Kidney (tissue), 13 donors: ENCODE measurements at regions not wholly inside any gene's neighbourhood (a gene's known extent, or its start where the extent isn't known, plus 50 kb on each side); places are given as distances from the start of the nearest gene placed in this dataset.

Experiments
- DNase-seq, 5 donors: peaks; one replicate each; pipeline ENCODE4 v3.0.0-alpha.2; 2013 to 2020
- FAIRE-seq: peaks from 2 replicates; lab custom pipeline; 2012; peaks lifted over from hg19 to GRCh38; lab: Jason Lieb, UNC
- H3K27ac ChIP-seq, 2 donors: one replicate each; pipeline ENCODE4 v1.7.0; 2013; ENCODE audit warnings: low read depth in 2 of 2, low read length in 2 of 2, inconsistent platforms in 1 of 2
- H3K27me3 ChIP-seq: one replicate; pipeline ENCODE4 v1.7.1; 2013; ENCODE audit warnings: low read length, inconsistent platforms; ENCODE audit not compliant: control insufficient read depth, insufficient read depth
- H3K36me3 ChIP-seq, 3 donors: one replicate each; pipeline versions ENCODE4 v1.7.0 to v1.7.1; 2013; ENCODE audit warnings: low read length in 3 of 3, control low read depth in 1 of 3, inconsistent platforms in 1 of 3; ENCODE audit not compliant: insufficient read depth in 3 of 3, control insufficient read depth in 2 of 3
- H3K4me1 ChIP-seq, 3 donors: one replicate each; pipeline versions ENCODE4 v1.7.0 to v1.7.1; 2013; ENCODE audit warnings: low read length in 3 of 3, inconsistent platforms in 1 of 3, low read depth in 1 of 3; ENCODE audit not compliant: control insufficient read depth in 2 of 3, insufficient read depth in 2 of 3
- H3K4me3 ChIP-seq, 3 donors: one replicate each; pipeline versions ENCODE4 v1.7.0 to v1.8.1; 2013; ENCODE audit warnings: low read length in 3 of 3, control low read depth in 1 of 3, inconsistent platforms in 1 of 3
- H3K9ac ChIP-seq, 3 donors: one replicate each; pipeline versions ENCODE4 v1.7.0 to v1.7.1; 2013; ENCODE audit warnings: low read length in 3 of 3, control low read depth in 1 of 3, inconsistent platforms in 1 of 3
- H3K9me3 ChIP-seq, 3 donors: one replicate each; pipeline versions ENCODE4 v1.7.0 to v1.7.1; 2013; ENCODE audit warnings: low read length in 3 of 3, control low read depth in 1 of 3, inconsistent platforms in 1 of 3; ENCODE audit not compliant: control insufficient read depth in 2 of 3, insufficient read depth in 1 of 3
- intact Hi-C: fragments of 100-400 bp; cut with DNase I; formaldehyde crosslinking; loops from one replicate; pipeline ENCODE4 v1.11.1; 2022
- TF ChIP-seq, protein P1 (sequence below): IDR thresholded peaks from 3 replicates; pipeline ENCODE4 v1.5.1; 2012; ENCODE audit warnings: mild to moderate bottlenecking, moderate library complexity, borderline replicate concordance; ENCODE audit not compliant: insufficient read depth; ENCODE audit errors: extremely low read depth
- donor health status: control.
- donor health status: control.
- donor health status: control.
- donor health status: control.
- donor health status: control.
- donor health status: DM: yes; HTN: yes; CAD: no.
- donor health status: Normal renal cell carcinoma (clear cell type).

DNA sequence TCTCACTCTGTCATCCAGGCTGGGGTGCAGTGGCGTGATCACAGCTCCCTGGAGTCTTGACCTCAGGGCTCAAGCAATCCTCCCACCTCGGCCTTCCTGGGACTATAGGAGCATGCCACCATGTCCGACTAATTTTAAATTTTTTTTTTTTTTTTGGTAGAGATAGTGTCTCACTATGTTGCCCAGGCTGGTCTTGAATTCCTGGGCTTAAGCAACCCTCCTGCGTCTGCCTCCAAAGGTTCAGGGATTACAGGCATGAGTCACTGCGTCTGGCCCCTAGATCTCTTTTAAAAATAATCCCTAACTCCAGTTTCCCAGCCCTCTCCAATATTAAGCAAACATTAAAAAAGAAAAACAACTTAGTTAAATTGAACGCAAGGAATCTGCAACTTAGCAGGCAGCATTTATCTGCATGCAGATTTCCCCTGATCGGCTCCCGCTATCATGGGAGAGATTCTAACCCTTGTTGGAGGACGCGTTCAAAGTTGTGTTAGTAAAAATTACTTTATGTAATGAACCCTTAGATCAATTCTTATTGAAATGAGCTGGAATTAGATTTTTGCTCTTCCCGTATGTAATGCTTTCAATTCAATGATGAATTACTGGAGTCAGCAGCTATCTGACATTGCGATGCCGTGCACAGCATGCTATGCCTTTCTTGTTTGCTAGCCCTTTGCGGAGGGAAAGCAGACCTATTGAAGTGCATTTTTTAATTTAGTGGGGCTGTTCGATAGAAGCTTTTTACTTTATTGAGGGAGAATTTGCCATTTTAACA, 171.7 kb downstream of the HAPSTR1 start:
- FAIRE-seq, result no peak
- H3K27ac ChIP-seq, result no peak overlapping the region
- no peaks in the 10 kb centered on the region for H3K9me3 ChIP-seq
- H3K4me1 ChIP-seq, result no peaks in the 10 kb centered on the region
- DNase-seq, result no peak
- H3K27me3 ChIP-seq, result no peaks in the 10 kb centered on the region
- intact Hi-C loops, result no loop called here
- H3K9ac ChIP-seq, result no peak overlapping the region
- H3K36me3 ChIP-seq, result no peaks in the 10 kb centered on the region
- no peak overlapping the region for H3K4me3 ChIP-seq
- TF ChIP-seq, protein P1, sequence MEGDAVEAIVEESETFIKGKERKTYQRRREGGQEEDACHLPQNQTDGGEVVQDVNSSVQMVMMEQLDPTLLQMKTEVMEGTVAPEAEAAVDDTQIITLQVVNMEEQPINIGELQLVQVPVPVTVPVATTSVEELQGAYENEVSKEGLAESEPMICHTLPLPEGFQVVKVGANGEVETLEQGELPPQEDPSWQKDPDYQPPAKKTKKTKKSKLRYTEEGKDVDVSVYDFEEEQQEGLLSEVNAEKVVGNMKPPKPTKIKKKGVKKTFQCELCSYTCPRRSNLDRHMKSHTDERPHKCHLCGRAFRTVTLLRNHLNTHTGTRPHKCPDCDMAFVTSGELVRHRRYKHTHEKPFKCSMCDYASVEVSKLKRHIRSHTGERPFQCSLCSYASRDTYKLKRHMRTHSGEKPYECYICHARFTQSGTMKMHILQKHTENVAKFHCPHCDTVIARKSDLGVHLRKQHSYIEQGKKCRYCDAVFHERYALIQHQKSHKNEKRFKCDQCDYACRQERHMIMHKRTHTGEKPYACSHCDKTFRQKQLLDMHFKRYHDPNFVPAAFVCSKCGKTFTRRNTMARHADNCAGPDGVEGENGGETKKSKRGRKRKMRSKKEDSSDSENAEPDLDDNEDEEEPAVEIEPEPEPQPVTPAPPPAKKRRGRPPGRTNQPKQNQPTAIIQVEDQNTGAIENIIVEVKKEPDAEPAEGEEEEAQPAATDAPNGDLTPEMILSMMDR, result no peak

GRCh38 chr16:9264067-9264466, 172.6 kb downstream of the HAPSTR1 start:
- Histone ChIP-seq H3K9ac (no peak overlapping the region), H3K4me1 (no peaks in the 10 kb centered on the region), H3K9me3 (no peaks in the 10 kb centered on the region), H3K27ac (no peak overlapping the region), H3K4me3 (no peak overlapping the region), H3K36me3 (no peaks in the 10 kb centered on the region), H3K27me3 (no peaks in the 10 kb centered on the region)
- intact Hi-C loops, result no loop called here
- DNase-seq, result no peak
- no peak for FAIRE-seq
- TF ChIP-seq, protein P1, result no peak

GRCh38 chr16:9268446-9268845, 177.0 kb downstream of the HAPSTR1 start:
- FAIRE-seq, result no peak
- TF ChIP-seq, protein P1, result no peak
- Histone ChIP-seq H3K27me3 (no peaks in the 10 kb centered on the region), H3K4me3 (no peak overlapping the region), H3K27ac (no peak overlapping the region), H3K9me3 (no peaks in the 10 kb centered on the region), H3K4me1 (no peaks in the 10 kb centered on the region), H3K36me3 (no peaks in the 10 kb centered on the region), H3K9ac (no peak overlapping the region)
- intact Hi-C loops, result no loop called here
- DNase-seq, result no peak
